ENCODE measurements at regions not wholly inside any gene's neighbourhood (a gene's known extent, or its start where the extent isn't known, plus 50 kb on each side); places are given as distances from the start of the nearest gene placed in this dataset.

DNA sequence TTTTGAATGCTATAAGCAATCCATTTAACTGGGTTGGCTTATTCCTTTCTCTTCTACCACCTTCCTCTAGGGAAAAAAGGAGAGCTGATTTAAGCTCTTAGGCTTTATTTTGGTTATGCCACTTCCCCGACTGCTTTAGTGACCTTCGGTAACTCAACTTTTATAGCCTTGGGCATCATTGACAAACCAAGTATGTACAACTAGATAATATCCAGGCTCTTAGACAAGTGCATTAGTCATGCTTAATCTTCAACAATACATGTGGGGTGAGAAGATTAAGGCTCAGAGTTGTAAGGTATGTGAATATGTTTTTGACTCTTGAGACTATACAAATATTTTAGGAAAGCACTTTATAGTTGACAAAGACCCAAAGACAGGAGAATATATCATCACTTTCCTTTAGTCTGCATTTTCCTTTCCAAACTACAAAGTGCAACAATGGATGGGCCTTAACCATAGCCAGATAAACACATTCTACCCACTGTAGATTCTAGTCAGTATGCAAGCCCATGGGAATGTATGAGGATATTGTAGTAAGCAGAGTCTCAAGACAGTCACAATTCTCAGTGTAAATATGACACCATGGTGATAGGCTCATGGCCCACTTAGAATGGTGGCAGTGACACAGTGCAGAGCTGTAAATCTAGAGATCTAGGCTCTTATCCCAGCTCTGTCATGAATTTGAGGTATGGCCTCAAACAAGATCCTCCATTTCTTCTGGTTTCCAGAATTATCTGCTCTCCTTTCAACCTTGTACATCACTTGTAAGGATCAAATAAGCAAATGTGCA is 1117.3 kb downstream of the SORCS3 start:
- TF ChIP-seq EZH2 (IDR thresholded peaks at IDR 0.05; ENCODE audit: borderline replicate concordance, insufficient read depth, low read depth, low read length, poor library complexity, severe bottlenecking): no peak
- TF ChIP-seq, protein P1, sequence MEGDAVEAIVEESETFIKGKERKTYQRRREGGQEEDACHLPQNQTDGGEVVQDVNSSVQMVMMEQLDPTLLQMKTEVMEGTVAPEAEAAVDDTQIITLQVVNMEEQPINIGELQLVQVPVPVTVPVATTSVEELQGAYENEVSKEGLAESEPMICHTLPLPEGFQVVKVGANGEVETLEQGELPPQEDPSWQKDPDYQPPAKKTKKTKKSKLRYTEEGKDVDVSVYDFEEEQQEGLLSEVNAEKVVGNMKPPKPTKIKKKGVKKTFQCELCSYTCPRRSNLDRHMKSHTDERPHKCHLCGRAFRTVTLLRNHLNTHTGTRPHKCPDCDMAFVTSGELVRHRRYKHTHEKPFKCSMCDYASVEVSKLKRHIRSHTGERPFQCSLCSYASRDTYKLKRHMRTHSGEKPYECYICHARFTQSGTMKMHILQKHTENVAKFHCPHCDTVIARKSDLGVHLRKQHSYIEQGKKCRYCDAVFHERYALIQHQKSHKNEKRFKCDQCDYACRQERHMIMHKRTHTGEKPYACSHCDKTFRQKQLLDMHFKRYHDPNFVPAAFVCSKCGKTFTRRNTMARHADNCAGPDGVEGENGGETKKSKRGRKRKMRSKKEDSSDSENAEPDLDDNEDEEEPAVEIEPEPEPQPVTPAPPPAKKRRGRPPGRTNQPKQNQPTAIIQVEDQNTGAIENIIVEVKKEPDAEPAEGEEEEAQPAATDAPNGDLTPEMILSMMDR (IDR thresholded peaks at IDR 0.05): no peak

All from B cell (primary cell).